Hepatocyte (in vitro differentiated cells): ENCODE measurements at regions not wholly inside any gene's neighbourhood (a gene's known extent, or its start where the extent isn't known, plus 50 kb on each side); places are given as distances from the start of the nearest gene placed in this dataset.

Experiments used
- DNase-seq: peaks from one replicate; pipeline ENCODE4 v3.0.0-alpha.2; 2016; ENCODE audit warnings: low spot score
- H2AFZ ChIP-seq: fragments of 200-600 bp; sonication (generic); 2 replicates; pipeline ENCODE4 v1.6.0; 2016; ENCODE audit warnings: antibody characterized with exemption, mild to moderate bottlenecking
- H3K27ac ChIP-seq: fragments of 200-600 bp; sonication (generic); 2 replicates; pipeline ENCODE4 v1.5.1; 2016; ENCODE audit warnings: mild to moderate bottlenecking
- H3K27me3 ChIP-seq: fragments of 200-600 bp; sonication (generic); 2 replicates; pipeline ENCODE4 v1.6.1; 2016
- H3K36me3 ChIP-seq: fragments of 200-600 bp; sonication (generic); replicated peaks from 2 replicates; pipeline ENCODE4 v1.5.1; 2016; ENCODE audit warnings: low read depth; ENCODE audit not compliant: insufficient read depth
- H3K4me1 ChIP-seq: fragments of 200-600 bp; sonication (generic); 2 replicates; pipeline ENCODE4 v1.5.1; 2016; ENCODE audit warnings: mild to moderate bottlenecking, moderate library complexity; ENCODE audit not compliant: insufficient read depth
- H3K4me2 ChIP-seq: fragments of 200-600 bp; sonication (generic); 2 replicates; pipeline ENCODE4 v1.6.0; 2016
- H3K4me3 ChIP-seq: fragments of 200-600 bp; sonication (generic); 2 replicates; pipeline ENCODE4 v1.5.1; 2016; ENCODE audit warnings: mild to moderate bottlenecking
- H3K79me2 ChIP-seq: fragments of 200-600 bp; sonication (generic); 2 replicates; pipeline ENCODE4 v1.6.0; 2017; ENCODE audit warnings: mild to moderate bottlenecking
- H3K9me2 ChIP-seq: fragments of 200-600 bp; sonication (generic); replicated peaks from 2 replicates; pipeline ENCODE4 v1.6.0; 2017; ENCODE audit warnings: mild to moderate bottlenecking; ENCODE audit not compliant: insufficient read depth
- H3K9me3 ChIP-seq: fragments of 200-600 bp; sonication (generic); 2 replicates; pipeline ENCODE4 v1.5.1; 2016; ENCODE audit warnings: low read depth, mild to moderate bottlenecking
- H4K20me1 ChIP-seq: fragments of 200-600 bp; sonication (generic); 2 replicates; pipeline ENCODE4 v1.6.0; 2016; ENCODE audit warnings: mild to moderate bottlenecking; ENCODE audit not compliant: insufficient read depth, poor library complexity, severe bottlenecking
- EZH2 ChIP-seq: fragments of 200-600 bp; sonication (generic); IDR thresholded peaks from 2 replicates; pipeline ENCODE4 v1.6.1; 2016; ENCODE audit warnings: antibody characterized with exemption, mild to moderate bottlenecking, borderline replicate concordance
- EZH2phosphoT487 ChIP-seq: fragments of 200-600 bp; sonication (generic); IDR thresholded peaks from one replicate; pipeline ENCODE4 v1.6.1; 2018; ENCODE audit warnings: antibody characterized with exemption, mild to moderate bottlenecking, low read depth, moderate library complexity; ENCODE audit not compliant: unreplicated experiment, severe bottlenecking
- WGBS: methylation state at CpG from one replicate; pipeline ENCODE4 v1.1.6; 2016; ENCODE audit warnings: low lambda C conversion rate; ENCODE audit errors: missing lambda C conversion rate; 5-methylcytosine and 5-hydroxymethylcytosine counted together
- TF ChIP-seq, protein P1 (sequence below): fragments of 200-600 bp; sonication (generic); IDR thresholded peaks from 2 replicates; pipeline ENCODE4 v1.5.1; 2016; ENCODE audit warnings: antibody characterized with exemption, mild to moderate bottlenecking; ENCODE audit not compliant: poor library complexity

DNA sequence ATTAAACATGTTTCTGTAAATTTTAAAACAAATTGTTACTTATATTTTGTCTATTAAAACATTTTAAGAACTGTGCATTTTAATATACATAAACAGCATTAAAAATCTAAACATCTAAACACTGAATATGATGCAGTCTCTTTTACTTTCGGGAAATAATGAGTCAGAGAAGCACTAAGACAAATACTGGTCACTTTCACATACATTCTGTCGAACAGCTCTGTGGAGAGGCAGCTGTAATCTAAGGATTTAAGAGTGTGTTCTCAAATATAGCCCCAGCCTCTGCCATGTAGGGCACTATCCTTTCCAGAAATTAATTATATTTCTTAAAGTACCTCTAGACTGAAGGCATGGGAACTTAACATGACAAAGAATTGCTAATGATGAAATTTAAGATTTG lies 89.6 kb upstream of the PTGFR start:
- Histone ChIP-seq H3K36me3 (no peaks in the 10 kb centered on the region), H3K27me3 (no peaks in the 10 kb centered on the region), H3K79me2 (no peaks in the 10 kb centered on the region), H3K9me3 (no peaks in the 10 kb centered on the region), H3K27ac (no peak overlapping the region), H3K4me1 (no peaks in the 10 kb centered on the region), H3K4me3 (no peak overlapping the region), H3K4me2 (no peak overlapping the region), H3K9me2 (no peaks in the 10 kb centered on the region), H2AFZ (no peak overlapping the region), H4K20me1 (no peaks in the 10 kb centered on the region)
- TF ChIP-seq, protein P1, sequence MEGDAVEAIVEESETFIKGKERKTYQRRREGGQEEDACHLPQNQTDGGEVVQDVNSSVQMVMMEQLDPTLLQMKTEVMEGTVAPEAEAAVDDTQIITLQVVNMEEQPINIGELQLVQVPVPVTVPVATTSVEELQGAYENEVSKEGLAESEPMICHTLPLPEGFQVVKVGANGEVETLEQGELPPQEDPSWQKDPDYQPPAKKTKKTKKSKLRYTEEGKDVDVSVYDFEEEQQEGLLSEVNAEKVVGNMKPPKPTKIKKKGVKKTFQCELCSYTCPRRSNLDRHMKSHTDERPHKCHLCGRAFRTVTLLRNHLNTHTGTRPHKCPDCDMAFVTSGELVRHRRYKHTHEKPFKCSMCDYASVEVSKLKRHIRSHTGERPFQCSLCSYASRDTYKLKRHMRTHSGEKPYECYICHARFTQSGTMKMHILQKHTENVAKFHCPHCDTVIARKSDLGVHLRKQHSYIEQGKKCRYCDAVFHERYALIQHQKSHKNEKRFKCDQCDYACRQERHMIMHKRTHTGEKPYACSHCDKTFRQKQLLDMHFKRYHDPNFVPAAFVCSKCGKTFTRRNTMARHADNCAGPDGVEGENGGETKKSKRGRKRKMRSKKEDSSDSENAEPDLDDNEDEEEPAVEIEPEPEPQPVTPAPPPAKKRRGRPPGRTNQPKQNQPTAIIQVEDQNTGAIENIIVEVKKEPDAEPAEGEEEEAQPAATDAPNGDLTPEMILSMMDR, result no peak
- TF ChIP-seq EZH2phosphoT487 (no peak), EZH2 (no peak)
- WGBS, result 70% methylated on average over 2 of the region's 2 CpGs
- no peak for DNase-seq

DNA sequence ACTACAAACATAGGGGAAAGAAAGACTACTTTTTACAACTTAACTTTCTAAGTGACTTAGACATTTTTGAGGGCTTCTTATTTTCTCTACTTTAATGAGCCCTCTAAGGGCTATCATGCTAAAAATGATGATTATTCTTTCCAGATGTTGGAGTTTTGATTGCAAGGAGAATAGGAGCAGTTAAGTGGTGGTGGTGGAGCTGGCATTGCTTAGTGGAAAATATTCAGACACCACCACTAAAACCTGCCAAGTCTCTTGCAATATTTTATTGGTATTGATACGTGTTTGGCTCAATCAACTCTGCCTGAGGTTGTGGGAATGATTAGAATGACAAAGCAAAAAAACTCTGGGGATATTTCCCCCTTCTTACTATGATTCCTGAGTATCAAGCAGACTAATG lies 82.6 kb upstream of the PTGFR start:
- 68% methylated on average over 1 of the region's 1 CpG for WGBS
- H3K4me3 ChIP-seq, result no peak overlapping the region
- H3K4me2 ChIP-seq, result no peak overlapping the region
- TF ChIP-seq, protein P1, result no peak
- TF ChIP-seq EZH2 (no peak), EZH2phosphoT487 (no peak)
- no peaks in the 10 kb centered on the region for H3K36me3 ChIP-seq
- H2AFZ ChIP-seq, result no peak overlapping the region
- H3K9me3 ChIP-seq, result no peaks in the 10 kb centered on the region
- H3K79me2 ChIP-seq, result no peaks in the 10 kb centered on the region
- no peak for DNase-seq
- H3K27ac ChIP-seq, result no peak overlapping the region
- no peaks in the 10 kb centered on the region for H3K9me2 ChIP-seq
- no peaks in the 10 kb centered on the region for H3K4me1 ChIP-seq
- no peaks in the 10 kb centered on the region for H4K20me1 ChIP-seq
- H3K27me3 ChIP-seq, result no peaks in the 10 kb centered on the region

DNA sequence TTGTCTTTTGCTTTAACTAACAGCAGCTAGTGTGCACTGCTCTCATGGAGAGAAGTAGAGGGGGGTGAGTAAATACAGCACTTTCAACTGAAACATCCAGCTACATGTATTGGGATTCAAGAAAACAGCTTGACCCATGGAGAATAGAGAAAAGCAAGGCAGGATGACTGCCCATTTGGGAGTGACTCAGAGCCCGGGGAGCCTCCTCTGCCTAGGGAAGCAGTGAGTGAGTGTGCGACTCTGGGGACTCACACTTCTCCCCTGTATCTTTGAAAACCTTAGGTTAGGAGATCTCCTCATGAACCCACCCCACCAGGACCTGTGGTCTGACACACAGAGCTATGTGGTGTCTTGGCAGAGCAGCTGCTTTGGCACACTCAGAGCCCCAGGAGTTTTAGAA lies 82.0 kb upstream of the PTGFR start:
- Histone ChIP-seq H3K4me2 (no peak overlapping the region), H3K27me3 (no peaks in the 10 kb centered on the region), H3K9me3 (no peaks in the 10 kb centered on the region), H3K4me3 (no peak overlapping the region), H2AFZ (no peak overlapping the region), H4K20me1 (no peaks in the 10 kb centered on the region), H3K36me3 (no peaks in the 10 kb centered on the region), H3K4me1 (no peaks in the 10 kb centered on the region), H3K9me2 (no peaks in the 10 kb centered on the region), H3K27ac (no peak overlapping the region), H3K79me2 (no peaks in the 10 kb centered on the region)
- DNase-seq, result no peak
- TF ChIP-seq, protein P1, result no peak
- TF ChIP-seq EZH2, result no peak
- TF ChIP-seq EZH2phosphoT487, result no peak
- WGBS, result 91% methylated on average over 2 of the region's 2 CpGs

DNA sequence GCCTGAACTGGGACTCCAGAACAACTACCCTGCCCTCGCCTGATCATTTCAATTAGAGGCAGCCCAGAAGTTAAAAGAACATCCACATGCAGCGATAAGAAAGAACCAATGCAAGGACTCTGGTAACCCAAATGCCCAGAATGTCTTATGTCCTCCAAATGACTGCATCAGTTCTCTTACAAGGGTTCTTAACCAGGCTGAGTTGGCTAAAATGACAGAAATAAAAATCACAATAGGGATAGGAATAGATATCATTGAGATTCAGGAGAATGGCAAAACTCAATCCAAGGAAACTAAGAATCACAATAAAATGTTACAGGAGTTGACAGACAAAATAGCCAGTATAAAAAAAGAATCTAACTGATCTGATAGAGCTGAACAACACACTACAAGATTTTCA lies 80.1 kb upstream of the PTGFR start:
- WGBS, result 79% methylated on average over 2 of the region's 2 CpGs
- H3K9me2 ChIP-seq, result no peaks in the 10 kb centered on the region
- DNase-seq, result no peak

More for the DNA sequence above, 80.1 kb upstream of the PTGFR start:
- Histone ChIP-seq H3K36me3 (no peaks in the 10 kb centered on the region), H3K4me3 (no peak overlapping the region), H4K20me1 (no peaks in the 10 kb centered on the region), H2AFZ (no peak overlapping the region), H3K27me3 (no peaks in the 10 kb centered on the region), H3K4me1 (no peaks in the 10 kb centered on the region), H3K9me3 (no peaks in the 10 kb centered on the region), H3K4me2 (no peak overlapping the region), H3K27ac (no peak overlapping the region), H3K79me2 (no peaks in the 10 kb centered on the region)
- TF ChIP-seq EZH2 (no peak), EZH2phosphoT487 (no peak)
- TF ChIP-seq, protein P1, result no peak
